ENCODE measurements at regions not wholly inside any gene's neighbourhood (a gene's known extent, or its start where the extent isn't known, plus 50 kb on each side); places are given as distances from the start of the nearest gene placed in this dataset.

GRCh38 chr11:70782401-70782913 is 384.1 kb downstream of the CTTN start:
- no peaks in the 10 kb centered on the region for H3K23me2 ChIP-seq (ENCODE audit: insufficient read length, low read depth, low read length, poor library complexity, severe bottlenecking)
- no peaks in the 10 kb centered on the region for H3K27me3 ChIP-seq (ENCODE audit: insufficient read depth, low read length)
- no peak overlapping the region for H3K4ac ChIP-seq (ENCODE audit: low read depth, low read length)
- no peak overlapping the region for H2BK120ac ChIP-seq (ENCODE audit: low read depth, low read length, poor library complexity, severe bottlenecking)
- H3K23ac ChIP-seq (ENCODE audit: insufficient read length, low read depth, low read length): no peak overlapping the region
- H3T11ph ChIP-seq (ENCODE audit: low read length): no peak overlapping the region
- TF ChIP-seq, protein P1, sequence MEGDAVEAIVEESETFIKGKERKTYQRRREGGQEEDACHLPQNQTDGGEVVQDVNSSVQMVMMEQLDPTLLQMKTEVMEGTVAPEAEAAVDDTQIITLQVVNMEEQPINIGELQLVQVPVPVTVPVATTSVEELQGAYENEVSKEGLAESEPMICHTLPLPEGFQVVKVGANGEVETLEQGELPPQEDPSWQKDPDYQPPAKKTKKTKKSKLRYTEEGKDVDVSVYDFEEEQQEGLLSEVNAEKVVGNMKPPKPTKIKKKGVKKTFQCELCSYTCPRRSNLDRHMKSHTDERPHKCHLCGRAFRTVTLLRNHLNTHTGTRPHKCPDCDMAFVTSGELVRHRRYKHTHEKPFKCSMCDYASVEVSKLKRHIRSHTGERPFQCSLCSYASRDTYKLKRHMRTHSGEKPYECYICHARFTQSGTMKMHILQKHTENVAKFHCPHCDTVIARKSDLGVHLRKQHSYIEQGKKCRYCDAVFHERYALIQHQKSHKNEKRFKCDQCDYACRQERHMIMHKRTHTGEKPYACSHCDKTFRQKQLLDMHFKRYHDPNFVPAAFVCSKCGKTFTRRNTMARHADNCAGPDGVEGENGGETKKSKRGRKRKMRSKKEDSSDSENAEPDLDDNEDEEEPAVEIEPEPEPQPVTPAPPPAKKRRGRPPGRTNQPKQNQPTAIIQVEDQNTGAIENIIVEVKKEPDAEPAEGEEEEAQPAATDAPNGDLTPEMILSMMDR (conservative IDR thresholded peaks at IDR 0.05): no peak
- H4K5ac ChIP-seq (ENCODE audit: insufficient read length, low read depth, low read length): no peak overlapping the region
- Mint-ChIP-seq H3K27me3 (ENCODE audit: low read depth) (peaks cover 1% of the 10 kb centered on the region; the same call in 1 of the 2 replicates), H3K9me3 (no peaks in the 10 kb centered on the region; a peak in 1 of 5 replicates), H3K4me3 (no peak overlapping the region), H3K36me3 (ENCODE audit: insufficient read depth in 1 of 3, low read depth in 3 of 3) (peaks cover 0 to 2% (median 0%) of the 10 kb centered on the region in 3 experiments; a peak in 4 of 7 replicates), H3K4me1 (no peaks in the 10 kb centered on the region), H3K27ac (peak overlapping the region in 1 of 3 experiments; percentile 30; a peak in 2 of 7 replicates)
- no peak overlapping the region for H3K4me2 ChIP-seq (ENCODE audit: insufficient read depth, insufficient read length, low read length)
- WGBS (ENCODE audit: extremely low coverage, insufficient read length, low lambda C conversion rate): no CpG with 5 or more reads among the region's 16 CpGs
- H3K79me2 ChIP-seq (ENCODE audit: insufficient read depth, low read length): no peaks in the 10 kb centered on the region; the same call in 1 of the 2 replicates
- H3K9ac ChIP-seq (ENCODE audit: extremely low read depth, insufficient read length, low read length): no peak overlapping the region
- no peak overlapping the region for H4K91ac ChIP-seq (ENCODE audit: insufficient read length, low read depth, low read length)
- DNase-seq: no peak
- no peak overlapping the region for H3K27ac ChIP-seq (ENCODE audit: insufficient read length, low read depth, low read length)
- H3K9me3 ChIP-seq (ENCODE audit: control insufficient read depth, low read depth, low read length): no peaks in the 10 kb centered on the region
- no peak overlapping the region for H2AFZ ChIP-seq (ENCODE audit: low read length)
- H3K4me1 ChIP-seq (ENCODE audit: insufficient read depth, low read length): no peaks in the 10 kb centered on the region
- no peak overlapping the region for H2BK5ac ChIP-seq (ENCODE audit: insufficient read length, low read length)
- no peak overlapping the region for H2BK15ac ChIP-seq (ENCODE audit: low read depth, low read length)
- no peak overlapping the region for H2AK5ac ChIP-seq (ENCODE audit: insufficient read length, low read length)
- no peak overlapping the region for H4K8ac ChIP-seq (replicated peaks; ENCODE audit: insufficient read length, low read depth, low read length)
- no peaks in the 10 kb centered on the region for H3K79me1 ChIP-seq (ENCODE audit: insufficient read depth, low read depth, low read length, poor library complexity, severe bottlenecking)
- no peak overlapping the region for H3K14ac ChIP-seq (ENCODE audit: insufficient read depth, low read length)
- H2BK12ac ChIP-seq (ENCODE audit: insufficient read length, low read depth, low read length): no peak overlapping the region
- H3K18ac ChIP-seq (ENCODE audit: insufficient read length, low read depth, low read length): no peak overlapping the region
- no peak overlapping the region for H3K56ac ChIP-seq (ENCODE audit: insufficient read length, low read depth, low read length)
- H2BK20ac ChIP-seq (ENCODE audit: low read depth, low read length, poor library complexity, severe bottlenecking): no peak overlapping the region
- H4K20me1 ChIP-seq (ENCODE audit: control insufficient read depth, insufficient read depth, insufficient read length): peaks cover 3% of the 10 kb centered on the region
